Lung (tissue), 11 donors: ENCODE measurements at regions not wholly inside any gene's neighbourhood (a gene's known extent, or its start where the extent isn't known, plus 50 kb on each side); places are given as distances from the start of the nearest gene placed in this dataset.
"Not testable (repeated sequence)": the region's sequence is repeated elsewhere in the genome, so short reads cannot be mapped to it uniquely, and the experiment has no call there.

Experiments used
- ATAC-seq: fragments of 200-7000 bp; cut with Tn5 transposase; one replicate; pipeline ENCODE4 v1.9.1; 2020; ENCODE audit warnings: moderate number of reproducible peaks; ENCODE audit not compliant: insufficient read depth, low FRiP score
- DNase-seq, 3 donors: peaks; one replicate each; pipeline ENCODE4 v3.0.0-alpha.2; 2013 to 2017
- H3K27ac ChIP-seq, 2 donors: one replicate each; pipeline ENCODE4 v1.5.1; 2013; ENCODE audit warnings: mild to moderate bottlenecking in 2 of 2, moderate library complexity in 2 of 2, control low read depth in 1 of 2, inconsistent platforms in 1 of 2, low read depth in 1 of 2, low read length in 1 of 2
- H3K27me3 ChIP-seq, 3 donors: one replicate each; pipeline ENCODE4 v1.5.1; 2013; ENCODE audit warnings: low read length in 2 of 3; ENCODE audit not compliant: control insufficient read depth in 3 of 3, insufficient read depth in 3 of 3
- H3K36me3 ChIP-seq, 4 donors: one replicate each; pipeline ENCODE4 v1.5.1; 2013; ENCODE audit warnings: low read length in 4 of 4, mild to moderate bottlenecking in 1 of 4, moderate library complexity in 1 of 4; ENCODE audit not compliant: control insufficient read depth in 4 of 4, insufficient read depth in 4 of 4
- H3K4me1 ChIP-seq, 5 donors: one replicate each; pipeline ENCODE4 v1.5.1; 2013; ENCODE audit warnings: low read length in 5 of 5, mild to moderate bottlenecking in 2 of 5, moderate library complexity in 1 of 5; ENCODE audit not compliant: control insufficient read depth in 5 of 5, insufficient read depth in 5 of 5
- H3K4me3 ChIP-seq: one replicate; pipeline ENCODE4 v1.5.1; 2013; ENCODE audit warnings: mild to moderate bottlenecking, control low read depth, moderate library complexity
- H3K9ac ChIP-seq, 2 donors: one replicate each; pipeline ENCODE4 v1.5.1; 2013; ENCODE audit warnings: low read length in 2 of 2, control low read depth in 1 of 2; ENCODE audit not compliant: insufficient read depth in 1 of 2
- H3K9me3 ChIP-seq, 4 donors: one replicate each; pipeline ENCODE4 v1.5.1; 2013; ENCODE audit warnings: low read length in 3 of 4, mild to moderate bottlenecking in 1 of 4, moderate library complexity in 1 of 4; ENCODE audit not compliant: control insufficient read depth in 4 of 4, insufficient read depth in 3 of 4
- WGBS, 2 donors: extraction: QIAGEN DNeasy Blood & Tissue Kit; methylation state at CpG; one replicate each; pipeline ENCODE4 v1.1.7; 2013; 5-methylcytosine and 5-hydroxymethylcytosine counted together
- TF ChIP-seq, protein P1 (sequence below): IDR thresholded peaks from 2 replicates; pipeline ENCODE4 v1.5.1; 2012; ENCODE audit warnings: mild to moderate bottlenecking; ENCODE audit errors: control extremely low read depth, extremely low read depth
- donor health status: control.
- donor health status: control.
- donor health status: Bipolar disorder and iron deficiency.
- donor health status: healthy.
- donor health status: DM: yes; HTN: yes; CAD: no.

DNA sequence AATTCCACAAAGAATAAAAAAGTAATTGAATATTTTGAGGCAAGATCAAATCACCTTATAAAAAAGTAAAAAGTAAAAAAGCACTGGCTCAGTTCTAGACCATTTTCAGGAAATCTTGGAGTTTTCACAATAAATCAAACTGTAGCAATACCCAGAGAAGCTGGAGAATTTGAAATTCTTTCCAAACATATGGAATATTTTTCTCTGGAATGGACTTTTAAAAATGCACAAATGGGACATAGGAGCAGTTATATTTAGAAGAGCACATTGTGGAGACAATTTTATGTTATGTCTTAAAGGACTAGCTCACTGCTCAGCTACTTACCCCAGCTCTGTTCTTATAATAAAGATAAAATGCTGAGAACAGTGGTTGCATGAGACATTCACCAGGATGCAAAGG, 211.9 kb upstream of the KIT start:
- Histone ChIP-seq H3K36me3 (no peaks in the 10 kb centered on the region), H3K4me1 (no peaks in the 10 kb centered on the region), H3K9ac (no peak overlapping the region), H3K4me3 (no peak overlapping the region), H3K9me3 (peaks cover 0 to 10% (median 3%) of the 10 kb centered on the region in 4 donors), H3K27ac (no peak overlapping the region), H3K27me3 (no peaks in the 10 kb centered on the region)
- DNase-seq (no peak), ATAC-seq (no peak)
- TF ChIP-seq, protein P1, sequence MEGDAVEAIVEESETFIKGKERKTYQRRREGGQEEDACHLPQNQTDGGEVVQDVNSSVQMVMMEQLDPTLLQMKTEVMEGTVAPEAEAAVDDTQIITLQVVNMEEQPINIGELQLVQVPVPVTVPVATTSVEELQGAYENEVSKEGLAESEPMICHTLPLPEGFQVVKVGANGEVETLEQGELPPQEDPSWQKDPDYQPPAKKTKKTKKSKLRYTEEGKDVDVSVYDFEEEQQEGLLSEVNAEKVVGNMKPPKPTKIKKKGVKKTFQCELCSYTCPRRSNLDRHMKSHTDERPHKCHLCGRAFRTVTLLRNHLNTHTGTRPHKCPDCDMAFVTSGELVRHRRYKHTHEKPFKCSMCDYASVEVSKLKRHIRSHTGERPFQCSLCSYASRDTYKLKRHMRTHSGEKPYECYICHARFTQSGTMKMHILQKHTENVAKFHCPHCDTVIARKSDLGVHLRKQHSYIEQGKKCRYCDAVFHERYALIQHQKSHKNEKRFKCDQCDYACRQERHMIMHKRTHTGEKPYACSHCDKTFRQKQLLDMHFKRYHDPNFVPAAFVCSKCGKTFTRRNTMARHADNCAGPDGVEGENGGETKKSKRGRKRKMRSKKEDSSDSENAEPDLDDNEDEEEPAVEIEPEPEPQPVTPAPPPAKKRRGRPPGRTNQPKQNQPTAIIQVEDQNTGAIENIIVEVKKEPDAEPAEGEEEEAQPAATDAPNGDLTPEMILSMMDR, result no peak

DNA sequence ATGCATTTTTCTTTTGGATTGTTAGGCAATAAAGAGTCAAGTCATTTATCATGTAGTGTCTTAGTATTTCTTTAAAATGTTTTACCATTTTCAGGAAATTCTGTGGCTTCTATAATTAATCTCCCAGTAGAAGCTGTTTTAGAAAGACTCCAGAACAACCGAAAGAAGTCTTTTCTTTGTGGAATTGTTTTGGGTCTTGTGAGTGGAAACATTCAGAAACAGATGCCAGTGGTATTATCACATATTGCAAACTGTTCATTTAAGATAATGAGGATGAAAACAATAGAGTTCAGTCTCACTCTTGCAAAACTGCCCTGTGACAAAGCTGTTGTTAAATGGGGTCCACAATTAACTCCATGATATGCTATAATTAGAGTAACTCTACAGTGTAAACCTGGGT, 211.2 kb upstream of the KIT start:
- Histone ChIP-seq H3K4me1 (no peaks in the 10 kb centered on the region), H3K27ac (no peak overlapping the region), H3K9me3 (peaks cover 0 to 10% (median 3%) of the 10 kb centered on the region in 4 donors), H3K27me3 (no peaks in the 10 kb centered on the region), H3K4me3 (no peak overlapping the region), H3K36me3 (no peaks in the 10 kb centered on the region), H3K9ac (no peak overlapping the region)
- TF ChIP-seq, protein P1, result no peak
- no peak for ATAC-seq
- WGBS, 2 donors, result 24 to 30% methylated on average over 1 of the region's 1 CpG
- no peak for DNase-seq

DNA sequence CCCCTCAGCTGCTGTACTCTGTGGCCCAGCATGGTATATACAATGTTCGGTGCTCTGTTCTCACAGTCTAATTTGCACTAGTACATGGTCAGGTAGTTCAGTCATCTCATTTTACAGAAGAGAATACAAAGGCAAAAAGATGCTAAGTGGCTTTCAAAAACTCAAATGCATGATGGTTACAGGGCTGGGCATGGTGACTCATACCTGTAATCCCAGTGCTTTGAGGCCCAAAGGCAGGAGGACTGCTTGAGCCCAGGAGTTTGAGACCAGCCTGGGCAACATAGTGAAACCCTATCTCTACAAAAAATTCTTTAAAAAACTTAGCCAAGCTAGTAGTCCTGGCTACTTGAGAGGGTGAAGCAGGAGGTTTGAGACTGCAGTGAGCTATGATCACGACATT, 210.5 kb upstream of the KIT start:
- ATAC-seq (no peak), DNase-seq (no peak)
- WGBS, 2 donors, result 77 to 85% methylated on average over 2 of the region's 2 CpGs
- no peaks in the 10 kb centered on the region for H3K27me3 ChIP-seq
- no peaks in the 10 kb centered on the region for H3K4me1 ChIP-seq
- no peak overlapping the region for H3K9ac ChIP-seq
- peaks cover 0 to 10% (median 3%) of the 10 kb centered on the region in 4 donors for H3K9me3 ChIP-seq
- TF ChIP-seq, protein P1, result no peak
- H3K4me3 ChIP-seq, result no peak overlapping the region
- H3K27ac ChIP-seq, result no peak overlapping the region
- no peaks in the 10 kb centered on the region for H3K36me3 ChIP-seq

DNA sequence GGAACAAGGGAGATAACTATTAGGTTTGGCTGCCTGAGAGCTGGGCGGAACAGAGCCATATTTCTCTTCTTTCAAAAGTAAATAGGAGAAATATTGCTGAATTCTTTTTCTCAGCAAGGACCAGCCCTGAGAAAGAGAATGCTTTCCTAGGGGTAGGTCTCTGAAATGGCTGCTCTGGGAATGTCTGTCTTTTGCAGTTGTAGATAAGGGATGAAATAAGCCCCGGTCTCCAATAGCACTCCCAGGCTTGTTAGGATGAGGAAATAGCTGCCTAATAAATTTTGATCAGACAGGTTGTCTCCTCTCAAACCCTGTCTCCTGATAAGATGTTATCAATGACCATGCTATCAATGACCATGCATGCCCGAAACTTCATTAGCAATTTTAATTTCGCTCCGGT, 207.8 kb upstream of the KIT start:
- WGBS, 2 donors, result 90 to 98% methylated on average over 5 of the region's 5 CpGs
- H3K4me3 ChIP-seq, result no peak overlapping the region
- no peak for DNase-seq
- H3K9me3 ChIP-seq, result peaks cover 0 to 10% (median 3%) of the 10 kb centered on the region in 4 donors
- no peak for ATAC-seq
- H3K4me1 ChIP-seq, result no peaks in the 10 kb centered on the region
- no peaks in the 10 kb centered on the region for H3K27me3 ChIP-seq
- H3K9ac ChIP-seq, result no peak overlapping the region
- H3K36me3 ChIP-seq, result no peaks in the 10 kb centered on the region
- TF ChIP-seq, protein P1, result no peak
- H3K27ac ChIP-seq, result no peak overlapping the region

DNA sequence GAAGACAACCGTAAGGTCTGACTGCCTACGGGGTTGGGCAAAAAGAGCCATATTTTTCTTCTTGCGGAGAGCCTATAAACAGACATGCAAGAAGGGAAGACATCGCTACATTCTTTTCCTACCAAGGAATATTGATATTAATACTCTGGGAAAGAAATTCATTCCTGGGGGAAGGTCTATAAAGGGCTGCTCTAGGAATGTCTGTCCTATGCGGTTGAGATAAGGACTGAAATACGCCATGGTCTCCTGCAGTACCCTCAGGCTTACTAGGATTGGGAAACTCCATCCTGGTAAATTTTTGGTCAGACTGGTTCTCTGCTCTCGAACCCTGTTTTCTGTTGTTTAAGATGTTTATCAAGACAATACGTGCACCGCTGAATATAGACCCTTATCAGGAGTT, 190.8 kb upstream of the KIT start:
- 84 to 89% methylated on average over 9 of the region's 9 CpGs for WGBS, 2 donors
- DNase-seq, H3K9me3 ChIP-seq, H3K4me3 ChIP-seq, H3K27me3 ChIP-seq, H3K4me1 ChIP-seq, H3K36me3 ChIP-seq, ATAC-seq, H3K9ac ChIP-seq, H3K27ac ChIP-seq: not testable (repeated sequence)
